H9 (cell line): ENCODE measurements at regions not wholly inside any gene's neighbourhood (a gene's known extent, or its start where the extent isn't known, plus 50 kb on each side); places are given as distances from the start of the nearest gene placed in this dataset.

Source experiments
- DNase-seq: peaks from one replicate; pipeline ENCODE4 v3.0.0-alpha.2; 2017
- H2AFZ ChIP-seq: one replicate; pipeline ENCODE4 v1.6.1; 2013; ENCODE audit warnings: mild to moderate bottlenecking, low read length, control low read depth, moderate library complexity
- H2AK5ac ChIP-seq: 2 replicates; pipeline ENCODE4 v1.6.1; 2013; ENCODE audit warnings: low read length, control low read depth, mixed read lengths; ENCODE audit not compliant: insufficient read length
- H2BK120ac ChIP-seq: one replicate; pipeline ENCODE4 v1.6.1; 2013; ENCODE audit warnings: low read depth, mild to moderate bottlenecking, low read length, control low read depth, inconsistent platforms; ENCODE audit not compliant: poor library complexity, severe bottlenecking
- H2BK12ac ChIP-seq: 2 replicates; pipeline ENCODE4 v1.6.1; 2013; ENCODE audit warnings: low read length, control low read depth, mixed read lengths, low read depth; ENCODE audit not compliant: insufficient read length
- H2BK15ac ChIP-seq: 2 replicates; pipeline ENCODE4 v1.6.1; 2013; ENCODE audit warnings: low read depth, low read length, control low read depth
- H2BK20ac ChIP-seq: one replicate; pipeline ENCODE4 v1.6.1; 2013; ENCODE audit warnings: low read depth, mild to moderate bottlenecking, low read length, control low read depth, inconsistent platforms; ENCODE audit not compliant: poor library complexity, severe bottlenecking
- H2BK5ac ChIP-seq: 2 replicates; pipeline ENCODE4 v1.6.1; 2013; ENCODE audit warnings: low read length, control low read depth, mixed read lengths; ENCODE audit not compliant: insufficient read length
- H3K14ac ChIP-seq: 2 replicates; pipeline ENCODE4 v1.6.1; 2013; ENCODE audit warnings: low read length, control low read depth; ENCODE audit not compliant: insufficient read depth
- H3K18ac ChIP-seq: 2 replicates; pipeline ENCODE4 v1.6.1; 2013; ENCODE audit warnings: low read depth, mild to moderate bottlenecking, mixed read lengths, low read length, control low read depth; ENCODE audit not compliant: insufficient read length
- H3K23ac ChIP-seq: 2 replicates; pipeline ENCODE4 v1.6.1; 2013; ENCODE audit warnings: low read length, control low read depth, mixed read lengths, low read depth; ENCODE audit not compliant: insufficient read length
- H3K23me2 ChIP-seq: 2 replicates; pipeline ENCODE4 v1.6.1; 2013; ENCODE audit warnings: low read depth, mild to moderate bottlenecking, mixed read lengths, low read length, control low read depth; ENCODE audit not compliant: insufficient read length, poor library complexity, severe bottlenecking
- H3K27ac ChIP-seq: 2 replicates; pipeline ENCODE4 v1.5.1; 2013; ENCODE audit warnings: low read length, control low read depth, mixed read lengths, low read depth; ENCODE audit not compliant: insufficient read length
- H3K27me3 ChIP-seq: 2 replicates; pipeline ENCODE4 v1.6.1; 2013; ENCODE audit warnings: low read length, control low read depth, inconsistent platforms; ENCODE audit not compliant: insufficient read depth
- H3K4ac ChIP-seq: 2 replicates; pipeline ENCODE4 v1.6.1; 2013; ENCODE audit warnings: low read depth, mild to moderate bottlenecking, control low read depth, inconsistent platforms, low read length, moderate library complexity
- H3K4me1 ChIP-seq: 2 replicates; pipeline ENCODE4 v1.6.1; 2013; ENCODE audit warnings: low read length, control low read depth, inconsistent platforms; ENCODE audit not compliant: insufficient read depth
- H3K4me2 ChIP-seq: 2 replicates; pipeline ENCODE4 v1.6.1; 2013; ENCODE audit warnings: low read length, control low read depth, mixed read lengths; ENCODE audit not compliant: insufficient read length, insufficient read depth
- H3K56ac ChIP-seq: 2 replicates; pipeline ENCODE4 v1.6.1; 2013; ENCODE audit warnings: low read depth, mild to moderate bottlenecking, mixed read lengths, low read length, control low read depth; ENCODE audit not compliant: insufficient read length
- H3K79me1 ChIP-seq: 2 replicates; pipeline ENCODE4 v1.6.1; 2013; ENCODE audit warnings: low read depth, mild to moderate bottlenecking, moderate library complexity, low read length, control low read depth, inconsistent platforms; ENCODE audit not compliant: insufficient read depth, poor library complexity, severe bottlenecking
- H3K79me2 ChIP-seq: 2 replicates; pipeline ENCODE4 v1.6.1; 2013; ENCODE audit warnings: low read length, control low read depth, inconsistent platforms; ENCODE audit not compliant: insufficient read depth
- H3K9ac ChIP-seq: 2 replicates; pipeline ENCODE4 v1.6.1; 2013; ENCODE audit warnings: low read length, control low read depth, mixed read lengths; ENCODE audit not compliant: insufficient read length; ENCODE audit errors: extremely low read depth
- H3K9me3 ChIP-seq: one replicate; pipeline ENCODE4 v1.6.1; 2013; ENCODE audit warnings: low read depth, low read length, inconsistent platforms; ENCODE audit not compliant: control insufficient read depth
- H3T11ph ChIP-seq: one replicate; pipeline ENCODE4 v1.6.1; 2013; ENCODE audit warnings: mild to moderate bottlenecking, low read length, control low read depth, inconsistent platforms
- H4K20me1 ChIP-seq: one replicate; pipeline ENCODE4 v1.6.1; 2013; ENCODE audit not compliant: control insufficient read depth, insufficient read length, insufficient read depth
- H4K5ac ChIP-seq: 2 replicates; pipeline ENCODE4 v1.6.1; 2013; ENCODE audit warnings: low read depth, mild to moderate bottlenecking, mixed read lengths, low read length, control low read depth; ENCODE audit not compliant: insufficient read length
- H4K8ac ChIP-seq: replicated peaks from 2 replicates; pipeline ENCODE4 v1.6.1; 2013; ENCODE audit warnings: low read length, control low read depth, mixed read lengths, low read depth; ENCODE audit not compliant: insufficient read length
- H4K91ac ChIP-seq: 2 replicates; pipeline ENCODE4 v1.6.1; 2013; ENCODE audit warnings: low read depth, mild to moderate bottlenecking, moderate library complexity, mixed read lengths, low read length, control low read depth; ENCODE audit not compliant: insufficient read length
- H3K27ac Mint-ChIP-seq, 3 experiments: 2 replicates in 2 of 3; 3 replicates in 1 of 3; pipeline ENCODE4 v1.8.0; 2020 to 2021; ENCODE audit warnings: mixed read lengths in 3 of 3, mild to moderate bottlenecking in 1 of 3, moderate library complexity in 1 of 3
- H3K27me3 Mint-ChIP-seq: 2 replicates; pipeline ENCODE4 v1.8.0; 2021; ENCODE audit warnings: low read depth, mild to moderate bottlenecking, moderate library complexity, mixed read lengths
- H3K36me3 Mint-ChIP-seq, 3 experiments: 2 replicates in 2 of 3; 3 replicates in 1 of 3; pipeline ENCODE4 v1.8.0; 2020 to 2021; ENCODE audit warnings: low read depth in 3 of 3, mixed read lengths in 3 of 3; ENCODE audit not compliant: insufficient read depth in 1 of 3
- H3K4me1 Mint-ChIP-seq, 2 experiments: 2 replicates each; pipeline ENCODE4 v1.8.0; 2020; ENCODE audit warnings: mixed read lengths in 2 of 2
- H3K4me3 Mint-ChIP-seq, 2 experiments: 2 replicates in 1 of 2; 3 replicates in 1 of 2; pipeline ENCODE4 v1.8.0; 2020 to 2021; ENCODE audit warnings: mild to moderate bottlenecking in 2 of 2, mixed read lengths in 2 of 2, moderate library complexity in 1 of 2
- H3K9me3 Mint-ChIP-seq, 2 experiments: 2 replicates in 1 of 2; 3 replicates in 1 of 2; pipeline ENCODE4 v1.8.0; 2020; ENCODE audit warnings: mild to moderate bottlenecking in 2 of 2, mixed read lengths in 2 of 2, moderate library complexity in 1 of 2
- WGBS: extraction: QIAGEN DNeasy Blood & Tissue Kit; methylation state at CpG from one replicate; pipeline ENCODE4 v1.1.7; 2013; ENCODE audit warnings: missing lambda C conversion rate, low lambda C conversion rate, mixed read lengths; ENCODE audit not compliant: insufficient read length; ENCODE audit errors: extremely low coverage; 5-methylcytosine and 5-hydroxymethylcytosine counted together
- TF ChIP-seq, protein P1 (sequence below): fragments of 200-600 bp; sonication (generic); conservative IDR thresholded peaks from 3 replicates; pipeline ENCODE4 v1.8.0; 2021; ENCODE audit warnings: antibody characterized with exemption, mild to moderate bottlenecking

- no peak overlapping the region for H3K27ac Mint-ChIP-seq
- Histone ChIP-seq H3K4me2 (no peak overlapping the region), H4K8ac (no peak overlapping the region), H3K18ac (no peak overlapping the region), H2BK20ac (no peak overlapping the region), H3K9ac (no peak overlapping the region), H3K56ac (no peak overlapping the region), H3K23ac (no peak overlapping the region), H3K27ac (no peak overlapping the region), H3K27me3 (no peaks in the 10 kb centered on the region), H4K91ac (no peak overlapping the region), H3K23me2 (no peaks in the 10 kb centered on the region), H3K4me1 (peaks cover 6% of the 10 kb centered on the region; the same call in 1 of the 2 replicates), H3K14ac (no peak overlapping the region), H3K4ac (no peak overlapping the region), H2BK15ac (no peak overlapping the region), H2BK5ac (no peak overlapping the region), H2BK120ac (no peak overlapping the region), H2AFZ (no peak overlapping the region), H2AK5ac (no peak overlapping the region), H3K9me3 (no peaks in the 10 kb centered on the region), H3T11ph (no peak overlapping the region), H4K5ac (no peak overlapping the region), H4K20me1 (peaks cover 2% of the 10 kb centered on the region), H2BK12ac (no peak overlapping the region), H3K79me2 (no peaks in the 10 kb centered on the region; the same call in 1 of the 2 replicates), H3K79me1 (no peaks in the 10 kb centered on the region)
- peaks cover 2% of the 10 kb centered on the region for H3K27me3 Mint-ChIP-seq
- no CpG with 5 or more reads among the region's 8 CpGs for WGBS
- peaks cover 0 to 3% (median 2%) of the 10 kb centered on the region in 3 experiments; a peak in 3 of 7 replicates for H3K36me3 Mint-ChIP-seq
- DNase-seq, result no peak
- TF ChIP-seq, protein P1, sequence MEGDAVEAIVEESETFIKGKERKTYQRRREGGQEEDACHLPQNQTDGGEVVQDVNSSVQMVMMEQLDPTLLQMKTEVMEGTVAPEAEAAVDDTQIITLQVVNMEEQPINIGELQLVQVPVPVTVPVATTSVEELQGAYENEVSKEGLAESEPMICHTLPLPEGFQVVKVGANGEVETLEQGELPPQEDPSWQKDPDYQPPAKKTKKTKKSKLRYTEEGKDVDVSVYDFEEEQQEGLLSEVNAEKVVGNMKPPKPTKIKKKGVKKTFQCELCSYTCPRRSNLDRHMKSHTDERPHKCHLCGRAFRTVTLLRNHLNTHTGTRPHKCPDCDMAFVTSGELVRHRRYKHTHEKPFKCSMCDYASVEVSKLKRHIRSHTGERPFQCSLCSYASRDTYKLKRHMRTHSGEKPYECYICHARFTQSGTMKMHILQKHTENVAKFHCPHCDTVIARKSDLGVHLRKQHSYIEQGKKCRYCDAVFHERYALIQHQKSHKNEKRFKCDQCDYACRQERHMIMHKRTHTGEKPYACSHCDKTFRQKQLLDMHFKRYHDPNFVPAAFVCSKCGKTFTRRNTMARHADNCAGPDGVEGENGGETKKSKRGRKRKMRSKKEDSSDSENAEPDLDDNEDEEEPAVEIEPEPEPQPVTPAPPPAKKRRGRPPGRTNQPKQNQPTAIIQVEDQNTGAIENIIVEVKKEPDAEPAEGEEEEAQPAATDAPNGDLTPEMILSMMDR, result no peak
- H3K9me3 Mint-ChIP-seq, result peaks cover 4 to 6% of the 10 kb centered on the region in 2 experiments; a peak in 3 of 5 replicates
- H3K4me1 Mint-ChIP-seq, result peaks cover 6 to 11% of the 10 kb centered on the region in 2 experiments; a peak in 3 of 4 replicates
- no peak overlapping the region for H3K4me3 Mint-ChIP-seq
Measured at GRCh38 chr3:13266005-13266404, 154.1 kb downstream of the NUP210 start.
